ENCODE measurements at regions not wholly inside any gene's neighbourhood (a gene's known extent, or its start where the extent isn't known, plus 50 kb on each side); places are given as distances from the start of the nearest gene placed in this dataset.

GRCh38 chr6:113607821-113608545 lies 249.2 kb upstream of the MARCKS start:
- Histone ChIP-seq H3K4me1 (ENCODE audit: control insufficient read depth in 1 of 2, insufficient read depth in 2 of 2, low read depth in 1 of 2, low read length in 1 of 2) (peaks cover 4 to 10% of the 10 kb centered on the region in 2 experiments; a peak in 2 of 4 replicates), H4K20me1 (ENCODE audit: insufficient read depth) (no peaks in the 10 kb centered on the region), H3K4me2 (no peak overlapping the region), H2AFZ (ENCODE audit: low read depth) (no peak overlapping the region), H3K27ac (ENCODE audit: low read depth in 2 of 2, low read length in 1 of 2) (no peak overlapping the region; a peak in 1 of 4 replicates), H3K27me3 (ENCODE audit: insufficient read depth) (no peaks in the 10 kb centered on the region), H3K9me3 (no peaks in the 10 kb centered on the region), H3K9ac (no peak overlapping the region), H3K9me2 (no peaks in the 10 kb centered on the region), H3K79me2 (ENCODE audit: insufficient read depth) (no peaks in the 10 kb centered on the region), H3K4me3 (ENCODE audit: low read depth in 2 of 2, low read length in 1 of 2) (no peak overlapping the region), H3K36me3 (replicated peaks in 1 of 2; ENCODE audit: control insufficient read depth in 1 of 2, insufficient read depth in 2 of 2, low read length in 1 of 2) (no peaks in the 10 kb centered on the region), H3F3A (replicated peaks; ENCODE audit: insufficient read depth) (no peaks in the 10 kb centered on the region)
- WGBS (ENCODE audit: low lambda C conversion rate), result 63% methylated on average over 2 of the region's 2 CpGs
- POLR2A ChIA-PET, result no interaction called here
- CTCF ChIA-PET, result interaction anchor here (1.0 kb wide), 1 partner anchor 251 kb away, joined by 5 read pairs; no protein-coding TSS in a partner anchor
- TF ChIP-seq MXI1 (IDR thresholded peaks at IDR 0.05; ENCODE audit: low read depth, low read length), result no peak
- TF ChIP-seq TAF1 (IDR thresholded peaks at IDR 0.05; ENCODE audit: borderline replicate concordance, low read depth, low read length), result no peak
- no peak for TF ChIP-seq CHD2 (IDR thresholded peaks at IDR 0.05; ENCODE audit: low read length, partially characterized antibody)
- no peak for TF ChIP-seq EZH2phosphoT487 (IDR thresholded peaks at IDR 0.05; ENCODE audit: borderline replicate concordance, low read depth)
- TF ChIP-seq USF1 (IDR thresholded peaks at IDR 0.05; ENCODE audit: borderline replicate concordance, low read depth), result no peak
- no peak for TF ChIP-seq FOSL2 (IDR thresholded peaks at IDR 0.05; ENCODE audit: borderline replicate concordance, low read depth)
- no peak for TF ChIP-seq TEAD4 (IDR thresholded peaks at IDR 0.05; ENCODE audit: borderline replicate concordance, insufficient read depth)
- no peak for TF ChIP-seq EP300 (IDR thresholded peaks at IDR 0.05; ENCODE audit: borderline replicate concordance in 1 of 2, low read depth in 1 of 2, low read length in 1 of 2)
- TF ChIP-seq IRF3 (IDR thresholded peaks at IDR 0.05; ENCODE audit: low read depth, low read length), result no peak
- no peak for TF ChIP-seq RAD21 (IDR thresholded peaks at IDR 0.05; ENCODE audit: low read length)
- no peak for TF ChIP-seq MEF2A (IDR thresholded peaks at IDR 0.05; ENCODE audit: borderline replicate concordance, low read depth)
- no peak for TF ChIP-seq RFX5 (IDR thresholded peaks at IDR 0.05; ENCODE audit: low read length)
- no peak for TF ChIP-seq ZBTB33 (IDR thresholded peaks at IDR 0.05; ENCODE audit: borderline replicate concordance, low read depth)
- no peak for TF ChIP-seq RXRA (IDR thresholded peaks at IDR 0.05; ENCODE audit: borderline replicate concordance, low read depth)
- TF ChIP-seq GABPA (IDR thresholded peaks at IDR 0.05; ENCODE audit: low read depth), result no peak
- no peak for DNase-seq

Data from SK-N-SH (cell line).